GM18868 (cell line): ENCODE measurements at regions not wholly inside any gene's neighbourhood (a gene's known extent, or its start where the extent isn't known, plus 50 kb on each side); places are given as distances from the start of the nearest gene placed in this dataset.

Source experiments
- ATAC-seq: cut with Tn5 transposase; IDR thresholded peaks from one replicate; pipeline ENCODE4 v1.9.1; 2021; ENCODE audit warnings: mild to moderate bottlenecking, moderate library complexity; ENCODE audit not compliant: unreplicated experiment

DNA sequence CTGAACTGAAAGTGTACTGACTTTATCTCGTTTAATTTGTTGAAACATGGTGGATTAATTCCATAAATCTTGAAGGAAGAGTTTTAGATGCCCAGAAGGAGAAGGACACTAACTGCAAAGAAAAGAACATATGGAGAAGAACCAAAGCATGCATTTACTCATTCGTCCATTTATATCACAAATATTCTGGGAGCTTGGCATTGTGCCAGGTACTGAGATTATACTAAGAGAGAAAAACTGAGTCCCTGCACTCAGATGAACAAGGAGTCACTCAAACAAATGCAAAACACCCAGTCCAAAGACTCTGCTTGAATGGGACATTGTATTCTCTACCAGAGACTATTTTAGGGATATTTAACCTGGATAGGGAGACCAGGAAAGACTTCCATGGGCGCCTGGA is 588.0 kb upstream of the MGMT start:
- ATAC-seq, result no peak

DNA sequence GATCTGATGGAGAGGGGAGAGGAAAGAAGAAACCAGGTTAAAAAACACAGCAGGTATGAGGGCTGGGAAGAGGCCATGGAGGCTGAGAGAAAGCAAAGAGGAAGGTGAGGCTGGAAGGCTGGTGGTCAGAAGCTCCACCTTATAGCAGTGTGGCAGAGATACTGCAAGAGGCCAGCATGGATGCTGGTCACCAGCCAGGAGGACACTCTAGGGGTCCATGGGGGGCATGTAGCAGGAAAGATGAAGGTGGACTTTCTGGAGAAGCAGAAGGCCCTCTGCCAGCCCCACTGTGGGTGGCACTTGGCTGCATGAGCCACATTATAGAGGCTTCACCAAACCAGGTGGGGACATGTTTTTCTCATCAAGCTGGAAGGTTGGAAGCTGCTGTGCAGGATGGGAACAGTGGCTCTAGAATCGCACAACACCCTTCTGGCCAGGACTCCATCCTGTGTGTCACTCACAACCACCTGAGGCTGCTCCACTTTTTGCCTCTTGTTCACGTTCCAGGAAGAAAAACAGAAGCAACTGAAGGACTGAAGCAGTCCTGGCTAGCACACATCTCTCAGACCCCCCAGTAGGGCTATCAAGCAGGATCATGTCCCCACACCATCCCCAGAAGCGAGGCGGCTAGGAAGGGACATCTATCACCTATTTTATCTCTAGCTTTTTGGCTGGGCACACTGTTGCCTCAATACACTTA is 587.5 kb upstream of the MGMT start:
- ATAC-seq, result no peak

DNA sequence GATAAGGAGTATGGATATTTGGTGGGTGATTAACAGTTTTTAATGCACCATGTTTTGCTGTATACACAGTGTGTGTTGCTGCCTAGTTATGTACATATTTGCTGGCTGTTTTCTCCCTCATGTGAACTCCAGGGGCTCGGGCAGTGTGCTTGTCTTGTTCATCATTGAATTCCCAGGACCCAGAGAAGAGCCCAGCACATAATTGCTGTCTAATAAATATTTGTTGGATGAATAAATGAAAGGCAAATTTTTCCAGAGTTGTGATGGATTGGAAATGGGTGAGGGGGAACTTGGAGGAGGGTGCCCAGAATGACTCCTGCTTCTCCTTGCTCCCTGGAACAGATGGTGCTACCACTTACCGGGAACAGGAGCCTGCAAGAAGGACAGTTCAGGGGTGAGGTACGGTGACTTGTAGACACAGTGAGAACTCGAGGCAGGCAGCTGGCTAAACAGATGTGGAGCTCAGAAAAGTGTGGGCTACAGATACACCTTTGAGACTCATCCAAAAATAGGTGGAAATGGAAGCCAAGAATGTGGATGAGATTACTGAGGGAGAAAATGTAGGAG is 586.8 kb upstream of the MGMT start:
- no peak for ATAC-seq

DNA sequence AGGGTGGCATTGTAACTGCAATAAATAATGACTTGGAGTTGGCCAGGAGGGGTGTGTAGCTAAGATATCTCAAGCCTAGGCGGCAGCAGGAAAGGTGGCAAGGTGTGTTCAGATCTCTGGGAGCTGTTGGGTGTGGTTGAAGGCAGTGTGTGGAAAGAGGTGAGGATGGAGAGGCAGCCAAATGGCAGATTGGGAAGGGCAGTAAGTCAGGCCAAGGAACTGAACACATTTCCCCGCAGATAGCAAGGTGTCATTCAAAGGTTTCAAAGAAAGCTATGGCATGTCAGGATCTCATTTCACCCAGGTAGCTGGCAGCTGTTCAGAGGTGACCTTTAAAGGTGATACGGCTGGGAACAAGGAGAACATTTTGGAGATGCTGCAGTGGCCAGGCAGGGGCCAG is 586.0 kb upstream of the MGMT start:
- ATAC-seq, result no peak

DNA sequence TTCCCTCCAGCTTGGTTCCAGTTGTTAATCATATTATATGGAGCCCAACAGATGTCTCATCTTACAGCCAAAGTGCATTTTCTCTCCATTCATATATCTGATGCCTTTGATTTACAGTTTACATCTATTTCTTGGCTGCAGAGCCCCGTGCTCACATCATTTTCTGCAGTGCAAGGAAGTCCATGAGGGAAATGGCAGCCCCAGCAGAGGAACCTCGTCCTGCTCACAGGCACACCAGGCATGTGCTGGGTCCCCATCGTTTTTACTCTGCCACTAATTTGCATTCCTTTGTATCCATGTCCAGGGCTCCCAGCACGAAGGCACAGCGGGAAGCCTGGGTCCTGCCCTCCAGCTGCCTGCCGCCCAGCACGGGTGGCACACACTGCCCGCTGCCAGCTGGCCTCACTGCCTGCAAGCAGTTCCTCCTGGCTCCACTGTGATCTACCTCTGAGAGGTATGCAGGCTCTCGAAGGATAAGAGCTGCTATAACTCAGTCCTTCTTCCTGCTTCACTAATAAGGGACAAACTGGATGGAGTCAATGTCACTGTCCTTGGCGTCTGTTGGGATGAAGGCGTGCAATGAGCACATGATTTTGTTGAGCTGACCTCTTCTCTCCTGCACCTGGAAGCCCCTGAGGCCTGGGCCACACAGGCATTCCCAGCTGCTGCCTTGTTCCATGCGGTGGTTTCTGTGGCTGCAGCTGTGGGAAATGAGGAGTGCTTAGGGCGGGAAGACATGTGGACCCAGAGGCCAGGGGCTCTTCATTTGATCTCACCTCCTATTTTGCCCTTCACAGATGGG is 583.6 kb upstream of the MGMT start:
- no peak for ATAC-seq

DNA sequence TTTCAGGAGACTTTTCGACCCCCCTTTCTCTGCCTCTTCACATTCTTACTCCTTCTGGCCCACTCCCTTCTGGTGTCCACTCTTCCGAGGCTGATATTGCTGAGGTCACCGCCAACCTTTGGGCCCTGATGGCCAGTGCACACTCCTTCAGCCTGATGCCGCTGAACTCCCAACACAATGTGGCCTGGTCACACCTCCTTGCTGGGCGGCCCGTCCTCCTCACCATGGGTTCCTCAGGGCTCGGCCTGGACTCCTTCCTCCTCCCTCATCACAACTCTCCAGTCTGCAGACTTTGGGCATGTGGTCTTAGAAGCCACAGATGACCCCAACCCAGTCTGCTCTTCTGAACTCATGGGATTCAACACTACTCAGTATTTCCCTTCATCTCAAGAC is 583.0 kb upstream of the MGMT start:
- no peak for ATAC-seq

DNA sequence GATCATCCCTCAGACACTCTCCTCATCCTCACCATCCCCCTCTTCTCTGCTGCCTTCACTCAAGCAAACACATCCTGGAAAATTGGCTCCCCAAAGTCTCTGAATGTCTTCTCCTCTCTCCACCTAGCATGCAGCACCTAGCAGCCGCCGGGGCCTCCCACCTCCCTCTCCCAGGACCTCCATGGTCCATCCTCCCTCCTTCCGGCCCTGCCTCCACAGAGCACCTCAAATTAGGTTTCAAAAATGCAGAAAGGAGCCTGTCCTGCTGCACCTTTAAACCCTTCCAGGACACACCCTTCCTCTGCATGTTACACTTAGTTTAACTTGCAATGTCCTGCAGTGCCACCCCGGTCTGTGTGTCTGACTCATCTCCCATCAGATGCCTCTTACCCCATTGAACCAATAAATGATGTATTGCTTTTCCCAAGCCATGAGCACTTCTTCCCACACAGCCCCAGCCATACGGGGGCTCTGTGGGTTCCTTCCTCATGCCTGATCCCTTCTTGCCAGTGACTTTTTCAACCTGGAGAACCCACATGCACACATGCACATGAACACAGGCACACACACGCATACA is 582.5 kb upstream of the MGMT start:
- no peak for ATAC-seq

DNA sequence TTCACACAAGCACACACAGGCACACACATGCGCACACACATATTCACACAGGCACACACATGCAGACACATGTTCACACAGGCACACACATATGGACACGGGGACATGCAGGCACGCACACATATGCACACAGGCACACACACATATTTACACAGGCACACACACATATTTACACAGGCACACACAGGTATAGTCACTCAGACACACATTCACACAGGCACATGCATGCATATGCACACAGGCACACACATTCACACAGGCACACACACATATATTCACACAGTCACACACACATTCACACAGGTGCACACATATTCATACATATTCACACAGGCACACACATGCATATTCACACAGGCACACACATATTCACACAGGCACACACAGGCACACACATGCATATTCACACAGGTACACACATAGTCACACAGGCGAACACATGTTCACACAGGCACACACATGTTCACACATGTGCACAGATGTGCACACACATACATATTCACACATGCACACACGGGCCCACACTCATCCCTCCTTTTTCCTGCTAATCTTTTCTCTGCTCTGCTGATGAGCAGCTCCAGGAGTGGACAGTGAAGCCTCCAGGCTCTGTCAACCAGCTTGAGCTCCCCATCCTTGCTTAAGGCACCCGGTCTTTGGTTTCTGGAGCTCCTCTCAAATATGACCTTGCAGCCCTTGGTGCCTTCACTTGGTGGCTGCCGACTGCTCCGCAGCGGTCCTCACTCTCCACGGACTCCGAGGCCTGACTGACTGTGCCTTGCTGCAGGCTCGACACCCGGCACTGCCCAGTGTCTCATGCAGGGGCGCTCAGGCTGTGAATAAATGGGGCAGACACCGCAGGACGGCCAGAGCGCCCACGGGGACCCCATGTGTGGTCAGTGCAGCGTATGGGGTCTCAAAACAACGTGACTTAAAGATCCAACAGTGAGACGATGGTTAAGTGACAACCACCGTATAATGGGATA is 581.2 kb upstream of the MGMT start:
- no peak for ATAC-seq

DNA sequence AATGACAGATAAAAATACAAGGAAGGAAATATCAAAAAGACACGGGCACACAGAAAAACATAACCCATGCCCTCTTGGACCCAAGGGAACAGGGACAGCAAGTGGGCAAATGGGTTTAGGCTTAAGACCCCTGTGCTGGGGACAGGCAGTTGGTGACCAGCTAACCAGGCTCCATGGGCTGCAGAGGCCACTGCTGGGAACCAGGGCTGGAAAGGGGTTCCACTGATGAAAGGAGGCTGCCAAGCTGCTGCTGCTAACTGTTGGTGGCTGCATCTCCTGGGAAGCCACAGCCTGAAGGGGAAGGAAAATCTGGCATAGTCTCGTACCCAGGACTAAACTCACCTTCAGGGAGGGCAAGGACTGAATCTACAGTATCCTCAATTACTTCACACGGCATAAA is 579.2 kb upstream of the MGMT start:
- no peak for ATAC-seq

DNA sequence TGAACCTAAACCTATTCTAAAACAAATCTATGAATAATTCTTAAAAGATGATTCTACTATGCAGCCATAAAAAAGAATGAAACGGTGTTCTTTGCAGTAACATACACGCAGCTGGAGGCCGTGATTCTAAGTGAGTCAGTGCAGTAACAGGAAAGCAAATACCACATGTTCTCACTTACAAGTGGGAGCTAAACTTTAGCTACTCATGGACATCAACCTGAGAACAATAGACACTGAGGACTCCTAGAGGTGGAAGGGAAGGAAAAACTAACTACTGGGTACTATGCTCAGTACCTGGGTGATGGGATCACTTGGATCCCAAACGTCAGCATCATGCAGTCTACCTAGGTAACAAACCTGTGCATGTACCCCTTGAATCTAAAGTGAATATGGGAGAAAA is 575.0 kb upstream of the MGMT start:
- no peak for ATAC-seq

DNA sequence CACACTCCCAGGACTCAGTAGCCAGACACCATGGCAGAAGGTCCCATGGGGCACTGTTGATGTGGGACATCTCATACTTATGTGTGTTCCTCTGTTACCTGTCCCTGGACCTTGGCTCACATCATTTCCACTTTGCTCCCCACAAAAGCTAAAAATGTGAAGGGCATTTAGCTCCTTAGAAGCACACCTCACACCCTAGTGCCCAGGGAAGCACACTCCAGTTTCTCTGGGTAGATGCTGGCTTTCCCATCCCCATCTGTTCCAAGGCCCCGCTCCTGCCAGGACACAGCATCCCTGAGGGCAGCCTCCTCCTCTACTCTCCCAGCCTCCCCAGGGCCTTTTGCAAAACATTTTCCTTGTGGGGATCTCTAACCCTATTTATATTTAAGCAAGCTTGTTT is 572.4 kb upstream of the MGMT start:
- no peak for ATAC-seq

DNA sequence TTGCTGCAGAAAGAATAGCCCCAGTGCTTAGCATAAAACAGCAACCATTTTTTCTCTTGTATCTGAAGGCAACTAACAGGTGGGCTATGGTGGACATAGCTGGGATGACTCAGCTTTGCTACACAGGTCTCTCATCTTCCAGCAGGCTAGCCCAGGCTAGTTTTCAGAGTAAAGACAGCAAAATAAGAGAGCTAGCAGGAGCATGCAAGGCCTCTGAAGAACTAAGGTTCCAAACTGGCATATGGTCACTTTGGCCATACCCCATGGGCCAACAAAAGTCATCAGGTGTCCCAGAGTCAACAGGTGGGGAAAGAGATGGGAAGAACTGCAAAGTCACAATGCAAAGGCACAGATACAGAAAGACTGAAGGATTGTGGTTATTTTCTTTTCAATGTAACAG is 571.6 kb upstream of the MGMT start:
- no peak for ATAC-seq

DNA sequence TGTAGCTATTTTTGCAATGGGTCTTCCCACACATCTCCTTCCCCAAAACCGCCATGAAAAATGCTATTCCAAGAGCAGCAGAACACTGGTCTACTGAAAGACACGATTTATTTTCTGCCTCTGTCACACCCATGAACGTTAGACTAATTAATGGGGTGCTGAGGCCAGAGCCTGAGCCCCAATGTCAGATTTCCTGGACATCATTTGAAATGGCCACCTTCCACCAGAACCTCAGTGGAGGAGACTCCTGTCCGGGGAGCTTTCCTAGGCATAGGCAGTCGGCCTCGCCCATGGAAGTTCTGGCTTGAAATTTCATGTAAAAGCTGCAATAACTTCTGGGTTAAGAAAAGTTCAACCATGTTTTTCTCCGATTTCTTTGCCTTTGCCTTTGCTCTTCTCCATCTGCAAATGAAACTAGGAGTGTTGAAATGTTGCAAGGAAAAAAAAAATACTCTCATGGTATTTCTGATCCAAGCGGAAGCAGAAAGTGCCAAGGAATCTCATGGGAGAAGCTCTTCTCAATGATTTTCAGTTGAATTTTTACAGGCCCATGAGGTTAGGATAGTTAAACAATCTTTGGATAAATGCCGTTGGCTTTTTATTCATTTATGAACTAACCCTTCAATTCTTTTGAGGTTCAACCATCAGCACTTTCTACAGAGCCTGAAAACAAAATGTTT is 570.8 kb upstream of the MGMT start:
- ATAC-seq, result no peak

DNA sequence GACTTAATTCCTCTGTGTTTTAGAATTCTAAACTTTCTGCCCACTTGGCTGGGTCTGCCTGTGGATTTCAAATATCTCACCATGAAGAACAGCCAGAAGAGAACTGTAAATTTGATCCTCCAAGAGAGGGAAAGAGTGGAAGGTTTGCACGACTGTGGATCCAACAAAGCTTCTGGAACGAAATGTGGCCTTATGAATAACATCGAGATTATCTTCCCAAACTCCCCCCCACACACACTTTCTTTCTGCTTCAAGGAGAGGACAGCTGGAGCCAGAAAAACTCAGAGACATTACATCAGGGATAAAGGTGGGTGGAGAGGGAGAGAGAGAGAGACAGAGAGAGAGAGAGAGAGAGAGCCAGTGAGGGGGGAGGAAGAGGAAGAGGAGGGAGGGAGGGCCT is 570.1 kb upstream of the MGMT start:
- no peak for ATAC-seq

DNA sequence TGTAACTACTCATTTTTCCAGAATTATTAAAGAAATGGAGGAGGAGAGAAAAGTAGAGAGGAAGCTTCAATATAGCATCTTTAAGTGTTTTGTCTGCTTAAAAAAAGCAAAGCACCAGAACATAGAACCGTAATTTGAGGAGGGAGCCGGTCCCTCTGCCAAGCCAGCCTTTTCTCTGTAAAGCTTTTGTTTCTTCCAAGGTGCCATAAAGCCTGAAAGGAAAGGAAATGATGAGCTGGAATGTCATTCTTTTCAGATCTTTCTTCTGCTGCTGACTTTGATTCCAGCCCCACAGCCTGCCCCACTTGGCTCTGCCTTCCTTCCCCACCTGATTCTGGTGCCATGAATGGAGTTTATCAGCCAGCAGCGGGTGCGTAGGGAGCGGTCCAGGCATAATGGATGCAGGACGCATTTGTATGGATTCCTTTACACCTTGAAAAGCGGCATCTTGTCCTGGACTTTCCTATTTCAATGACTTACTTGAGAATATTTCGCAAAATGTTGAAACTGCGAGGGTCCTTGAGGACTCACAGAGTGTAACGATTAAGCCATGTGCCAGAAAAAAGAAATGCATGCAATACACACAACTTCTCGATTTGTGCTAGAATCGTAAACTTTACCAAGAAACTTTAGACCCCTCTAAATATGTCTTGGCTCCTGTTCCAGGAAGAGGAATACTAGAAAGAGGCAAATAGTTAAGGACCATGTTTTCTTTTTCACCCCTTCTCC is 569.5 kb upstream of the MGMT start:
- ATAC-seq, result no peak

DNA sequence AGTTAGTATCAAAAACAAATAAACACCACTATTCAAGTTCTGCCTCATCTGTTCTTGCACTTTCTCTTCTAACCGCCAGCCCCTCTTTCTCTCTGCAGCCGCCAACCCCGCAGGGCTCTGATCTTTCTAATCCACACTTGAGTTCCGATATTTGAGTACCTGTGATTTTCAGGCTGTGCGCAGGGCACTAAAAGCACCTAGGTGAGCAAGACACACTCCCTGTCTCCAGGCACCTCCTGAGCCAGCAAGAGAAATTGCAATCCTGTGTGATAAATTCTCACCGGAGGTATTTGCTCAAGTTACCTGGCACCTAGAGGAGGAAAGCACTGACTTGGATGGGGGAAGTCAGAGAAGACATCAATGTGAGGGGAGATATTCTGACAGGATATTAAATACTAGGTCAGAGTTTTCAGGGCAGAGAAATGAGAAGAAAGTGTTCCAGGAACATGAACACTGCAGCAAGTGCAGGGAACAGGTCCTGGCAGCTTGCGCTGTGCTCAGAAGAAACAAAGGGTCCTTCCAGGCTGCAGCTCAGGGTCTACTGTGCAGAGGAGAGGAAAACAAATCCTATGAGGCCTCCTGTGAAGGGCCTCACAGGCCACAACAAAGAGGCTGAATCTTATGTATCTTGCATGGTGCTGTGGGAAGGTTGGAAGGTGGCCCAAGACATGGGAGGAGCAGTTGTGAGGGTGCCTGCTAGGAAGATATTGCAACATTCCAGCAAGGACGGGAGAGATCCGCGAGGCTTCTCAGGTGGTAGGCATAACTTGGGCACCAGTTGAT is 568.7 kb upstream of the MGMT start:
- no peak for ATAC-seq

DNA sequence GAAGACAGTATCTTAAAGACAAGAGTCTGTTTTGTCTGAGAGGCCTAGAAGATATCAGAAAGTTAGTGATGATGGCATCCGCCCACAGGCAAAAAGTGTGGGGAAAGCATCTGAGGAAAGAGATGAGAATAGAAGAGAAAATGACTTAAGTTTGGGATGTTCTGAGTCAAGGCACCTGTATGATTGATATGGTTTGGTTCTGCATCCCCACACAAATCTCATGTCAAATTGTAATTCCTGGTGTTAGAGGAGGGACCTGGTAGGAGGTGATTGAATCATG is 568.2 kb upstream of the MGMT start:
- ATAC-seq, result no peak

DNA sequence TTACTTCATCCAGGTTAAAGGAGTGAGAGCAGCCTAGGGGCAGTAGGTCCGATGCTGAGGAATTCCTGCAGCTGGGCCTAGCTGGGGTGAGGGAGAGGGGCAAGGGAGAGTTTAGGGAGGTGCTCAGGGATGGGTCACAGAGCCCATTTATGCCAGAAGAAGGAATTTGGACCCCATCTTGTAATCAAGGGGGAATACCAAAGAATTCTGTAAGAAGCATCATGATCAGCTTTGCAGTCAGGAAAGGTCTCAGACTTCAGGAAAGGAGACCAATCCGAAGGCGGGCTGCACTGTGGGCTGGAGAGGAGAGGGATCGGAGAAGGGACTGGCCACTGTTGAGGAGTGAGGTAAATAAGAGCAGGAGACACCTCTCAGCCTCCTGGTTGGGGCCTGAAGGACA is 566.6 kb upstream of the MGMT start:
- ATAC-seq, result no peak

DNA sequence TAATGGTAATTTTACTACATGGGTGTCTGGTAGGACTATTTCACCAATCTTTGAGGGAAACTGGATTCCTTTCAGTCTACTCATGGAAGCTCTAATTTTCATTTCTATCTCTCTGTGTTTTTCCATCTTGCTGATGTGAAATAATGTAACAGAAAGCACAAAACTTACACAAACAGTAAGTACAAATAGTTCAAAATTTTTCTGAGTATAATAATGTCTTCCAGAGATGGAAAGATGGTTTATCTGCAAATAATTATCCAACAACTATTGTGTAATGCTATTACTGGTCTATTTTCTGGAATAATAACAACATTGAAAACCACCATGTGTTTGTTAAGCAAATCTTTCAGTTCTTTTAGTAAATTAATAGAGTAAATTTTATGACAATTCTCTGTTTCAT is 565.8 kb upstream of the MGMT start:
- ATAC-seq, result no peak
